A673 (cell line): ENCODE measurements at regions not wholly inside any gene's neighbourhood (a gene's known extent, or its start where the extent isn't known, plus 50 kb on each side); places are given as distances from the start of the nearest gene placed in this dataset.
A peak's percentile ranks its signal among the peaks of the same experiment; 100 is the strongest.

Experiments used
- CTCF ChIP-seq: fragments of 300-800, 200-600 bp; sonication (generic); conservative IDR thresholded peaks from 2 replicates; pipeline ENCODE4 v1.5.1; 2017; ENCODE audit warnings: low read depth, mild to moderate bottlenecking, antibody characterized with exemption, low read length, moderate library complexity, mixed read lengths
- EZH2 ChIP-seq: fragments of 200-600 bp; sonication (generic); IDR thresholded peaks from 2 replicates; pipeline ENCODE4 v1.6.1; 2017; ENCODE audit warnings: borderline replicate concordance, low read depth, mild to moderate bottlenecking, mixed read lengths, antibody characterized with exemption, low read length; ENCODE audit not compliant: poor library complexity, severe bottlenecking

DNA sequence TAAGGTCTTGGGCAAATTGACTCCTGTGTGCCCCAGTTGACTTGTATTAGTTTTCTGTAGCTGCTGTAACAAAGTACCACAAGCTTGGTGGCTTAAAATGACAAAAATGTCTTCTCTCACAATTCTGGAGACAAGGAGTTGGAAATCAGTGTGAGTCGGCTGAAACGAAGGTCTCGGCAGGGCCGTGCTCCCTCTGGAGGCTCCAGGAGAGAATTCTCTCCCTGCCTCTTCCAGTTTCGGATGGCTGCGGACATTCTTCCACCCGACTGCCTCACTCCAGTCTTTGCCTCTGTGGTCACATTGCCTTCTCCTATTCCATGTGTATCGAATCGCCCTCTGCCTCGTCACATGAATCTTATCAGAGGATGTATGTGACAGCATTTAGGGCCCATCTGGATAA lies 66.0 kb upstream of the PHOX2B start:
- no peak for TF ChIP-seq EZH2
- peak; percentile 31; the same call in 1 of the 2 replicates for TF ChIP-seq CTCF
